H9 (cell line): ENCODE measurements at regions not wholly inside any gene's neighbourhood (a gene's known extent, or its start where the extent isn't known, plus 50 kb on each side); places are given as distances from the start of the nearest gene placed in this dataset.

ENCODE experiments used
- DNase-seq: peaks from one replicate; pipeline ENCODE4 v3.0.0-alpha.2; 2017
- H2AFZ ChIP-seq: one replicate; pipeline ENCODE4 v1.6.1; 2013; ENCODE audit warnings: mild to moderate bottlenecking, low read length, control low read depth, moderate library complexity
- H2AK5ac ChIP-seq: 2 replicates; pipeline ENCODE4 v1.6.1; 2013; ENCODE audit warnings: low read length, control low read depth, mixed read lengths; ENCODE audit not compliant: insufficient read length
- H2BK120ac ChIP-seq: one replicate; pipeline ENCODE4 v1.6.1; 2013; ENCODE audit warnings: low read depth, mild to moderate bottlenecking, low read length, control low read depth, inconsistent platforms; ENCODE audit not compliant: poor library complexity, severe bottlenecking
- H2BK12ac ChIP-seq: 2 replicates; pipeline ENCODE4 v1.6.1; 2013; ENCODE audit warnings: low read length, control low read depth, mixed read lengths, low read depth; ENCODE audit not compliant: insufficient read length
- H2BK15ac ChIP-seq: 2 replicates; pipeline ENCODE4 v1.6.1; 2013; ENCODE audit warnings: low read depth, low read length, control low read depth
- H2BK20ac ChIP-seq: one replicate; pipeline ENCODE4 v1.6.1; 2013; ENCODE audit warnings: low read depth, mild to moderate bottlenecking, low read length, control low read depth, inconsistent platforms; ENCODE audit not compliant: poor library complexity, severe bottlenecking
- H2BK5ac ChIP-seq: 2 replicates; pipeline ENCODE4 v1.6.1; 2013; ENCODE audit warnings: low read length, control low read depth, mixed read lengths; ENCODE audit not compliant: insufficient read length
- H3K14ac ChIP-seq: 2 replicates; pipeline ENCODE4 v1.6.1; 2013; ENCODE audit warnings: low read length, control low read depth; ENCODE audit not compliant: insufficient read depth
- H3K18ac ChIP-seq: 2 replicates; pipeline ENCODE4 v1.6.1; 2013; ENCODE audit warnings: low read depth, mild to moderate bottlenecking, mixed read lengths, low read length, control low read depth; ENCODE audit not compliant: insufficient read length
- H3K23ac ChIP-seq: 2 replicates; pipeline ENCODE4 v1.6.1; 2013; ENCODE audit warnings: low read length, control low read depth, mixed read lengths, low read depth; ENCODE audit not compliant: insufficient read length
- H3K23me2 ChIP-seq: 2 replicates; pipeline ENCODE4 v1.6.1; 2013; ENCODE audit warnings: low read depth, mild to moderate bottlenecking, mixed read lengths, low read length, control low read depth; ENCODE audit not compliant: insufficient read length, poor library complexity, severe bottlenecking
- H3K27ac ChIP-seq: 2 replicates; pipeline ENCODE4 v1.5.1; 2013; ENCODE audit warnings: low read length, control low read depth, mixed read lengths, low read depth; ENCODE audit not compliant: insufficient read length
- H3K27me3 ChIP-seq: 2 replicates; pipeline ENCODE4 v1.6.1; 2013; ENCODE audit warnings: low read length, control low read depth, inconsistent platforms; ENCODE audit not compliant: insufficient read depth
- H3K4ac ChIP-seq: 2 replicates; pipeline ENCODE4 v1.6.1; 2013; ENCODE audit warnings: low read depth, mild to moderate bottlenecking, control low read depth, inconsistent platforms, low read length, moderate library complexity
- H3K4me1 ChIP-seq: 2 replicates; pipeline ENCODE4 v1.6.1; 2013; ENCODE audit warnings: low read length, control low read depth, inconsistent platforms; ENCODE audit not compliant: insufficient read depth
- H3K4me2 ChIP-seq: 2 replicates; pipeline ENCODE4 v1.6.1; 2013; ENCODE audit warnings: low read length, control low read depth, mixed read lengths; ENCODE audit not compliant: insufficient read length, insufficient read depth
- H3K56ac ChIP-seq: 2 replicates; pipeline ENCODE4 v1.6.1; 2013; ENCODE audit warnings: low read depth, mild to moderate bottlenecking, mixed read lengths, low read length, control low read depth; ENCODE audit not compliant: insufficient read length
- H3K79me1 ChIP-seq: 2 replicates; pipeline ENCODE4 v1.6.1; 2013; ENCODE audit warnings: low read depth, mild to moderate bottlenecking, moderate library complexity, low read length, control low read depth, inconsistent platforms; ENCODE audit not compliant: insufficient read depth, poor library complexity, severe bottlenecking
- H3K79me2 ChIP-seq: 2 replicates; pipeline ENCODE4 v1.6.1; 2013; ENCODE audit warnings: low read length, control low read depth, inconsistent platforms; ENCODE audit not compliant: insufficient read depth
- H3K9ac ChIP-seq: 2 replicates; pipeline ENCODE4 v1.6.1; 2013; ENCODE audit warnings: low read length, control low read depth, mixed read lengths; ENCODE audit not compliant: insufficient read length; ENCODE audit errors: extremely low read depth
- H3K9me3 ChIP-seq: one replicate; pipeline ENCODE4 v1.6.1; 2013; ENCODE audit warnings: low read depth, low read length, inconsistent platforms; ENCODE audit not compliant: control insufficient read depth
- H3T11ph ChIP-seq: one replicate; pipeline ENCODE4 v1.6.1; 2013; ENCODE audit warnings: mild to moderate bottlenecking, low read length, control low read depth, inconsistent platforms
- H4K20me1 ChIP-seq: one replicate; pipeline ENCODE4 v1.6.1; 2013; ENCODE audit not compliant: control insufficient read depth, insufficient read length, insufficient read depth
- H4K5ac ChIP-seq: 2 replicates; pipeline ENCODE4 v1.6.1; 2013; ENCODE audit warnings: low read depth, mild to moderate bottlenecking, mixed read lengths, low read length, control low read depth; ENCODE audit not compliant: insufficient read length
- H4K8ac ChIP-seq: replicated peaks from 2 replicates; pipeline ENCODE4 v1.6.1; 2013; ENCODE audit warnings: low read length, control low read depth, mixed read lengths, low read depth; ENCODE audit not compliant: insufficient read length
- H4K91ac ChIP-seq: 2 replicates; pipeline ENCODE4 v1.6.1; 2013; ENCODE audit warnings: low read depth, mild to moderate bottlenecking, moderate library complexity, mixed read lengths, low read length, control low read depth; ENCODE audit not compliant: insufficient read length
- H3K27ac Mint-ChIP-seq, 3 experiments: 2 replicates in 2 of 3; 3 replicates in 1 of 3; pipeline ENCODE4 v1.8.0; 2020 to 2021; ENCODE audit warnings: mixed read lengths in 3 of 3, mild to moderate bottlenecking in 1 of 3, moderate library complexity in 1 of 3
- H3K27me3 Mint-ChIP-seq: 2 replicates; pipeline ENCODE4 v1.8.0; 2021; ENCODE audit warnings: low read depth, mild to moderate bottlenecking, moderate library complexity, mixed read lengths
- H3K36me3 Mint-ChIP-seq, 3 experiments: 2 replicates in 2 of 3; 3 replicates in 1 of 3; pipeline ENCODE4 v1.8.0; 2020 to 2021; ENCODE audit warnings: low read depth in 3 of 3, mixed read lengths in 3 of 3; ENCODE audit not compliant: insufficient read depth in 1 of 3
- H3K4me1 Mint-ChIP-seq, 2 experiments: 2 replicates each; pipeline ENCODE4 v1.8.0; 2020; ENCODE audit warnings: mixed read lengths in 2 of 2
- H3K4me3 Mint-ChIP-seq, 2 experiments: 2 replicates in 1 of 2; 3 replicates in 1 of 2; pipeline ENCODE4 v1.8.0; 2020 to 2021; ENCODE audit warnings: mild to moderate bottlenecking in 2 of 2, mixed read lengths in 2 of 2, moderate library complexity in 1 of 2
- H3K9me3 Mint-ChIP-seq, 2 experiments: 2 replicates in 1 of 2; 3 replicates in 1 of 2; pipeline ENCODE4 v1.8.0; 2020; ENCODE audit warnings: mild to moderate bottlenecking in 2 of 2, mixed read lengths in 2 of 2, moderate library complexity in 1 of 2
- WGBS: extraction: QIAGEN DNeasy Blood & Tissue Kit; methylation state at CpG from one replicate; pipeline ENCODE4 v1.1.7; 2013; ENCODE audit warnings: missing lambda C conversion rate, low lambda C conversion rate, mixed read lengths; ENCODE audit not compliant: insufficient read length; ENCODE audit errors: extremely low coverage; 5-methylcytosine and 5-hydroxymethylcytosine counted together
- TF ChIP-seq, protein P1 (sequence below): fragments of 200-600 bp; sonication (generic); conservative IDR thresholded peaks from 3 replicates; pipeline ENCODE4 v1.8.0; 2021; ENCODE audit warnings: antibody characterized with exemption, mild to moderate bottlenecking

DNA sequence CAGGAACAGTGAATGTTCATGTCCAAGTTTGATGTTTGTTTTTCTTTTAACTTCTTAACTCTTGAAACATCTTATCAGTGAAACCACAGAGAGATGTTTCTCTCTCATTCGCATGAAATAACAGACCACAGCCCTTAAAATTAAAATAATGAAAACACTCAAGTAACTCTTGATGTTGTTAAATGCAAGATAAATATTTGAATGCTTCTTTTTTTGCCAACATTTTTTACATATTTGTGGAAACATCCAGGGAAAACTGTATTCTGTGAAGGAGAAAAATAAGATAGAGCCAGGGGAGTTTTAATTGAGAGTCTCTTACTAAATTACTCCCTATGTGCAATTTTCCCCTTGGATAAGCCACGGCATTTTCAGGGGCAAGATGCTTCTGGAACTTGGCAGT is 361.8 kb upstream of the MGMT start:
- H3K4me2 ChIP-seq, result no peak overlapping the region
- H3K79me1 ChIP-seq, result no peaks in the 10 kb centered on the region
- no peak overlapping the region for H3K18ac ChIP-seq
- peaks cover 2% of the 10 kb centered on the region for H3K23me2 ChIP-seq
- H2BK15ac ChIP-seq, result no peak overlapping the region
- H3K27me3 ChIP-seq, result no peaks in the 10 kb centered on the region
- no peak overlapping the region for H2BK5ac ChIP-seq
- Mint-ChIP-seq H3K27ac (no peak overlapping the region), H3K4me3 (no peak overlapping the region), H3K4me1 (peaks cover 2 to 3% of the 10 kb centered on the region in 2 experiments; a peak in 2 of 4 replicates), H3K27me3 (no peaks in the 10 kb centered on the region; the same call in 1 of the 2 replicates), H3K9me3 (no peaks in the 10 kb centered on the region; a peak in 1 of 5 replicates), H3K36me3 (no peaks in the 10 kb centered on the region; a peak in 1 of 7 replicates)
- TF ChIP-seq, protein P1, sequence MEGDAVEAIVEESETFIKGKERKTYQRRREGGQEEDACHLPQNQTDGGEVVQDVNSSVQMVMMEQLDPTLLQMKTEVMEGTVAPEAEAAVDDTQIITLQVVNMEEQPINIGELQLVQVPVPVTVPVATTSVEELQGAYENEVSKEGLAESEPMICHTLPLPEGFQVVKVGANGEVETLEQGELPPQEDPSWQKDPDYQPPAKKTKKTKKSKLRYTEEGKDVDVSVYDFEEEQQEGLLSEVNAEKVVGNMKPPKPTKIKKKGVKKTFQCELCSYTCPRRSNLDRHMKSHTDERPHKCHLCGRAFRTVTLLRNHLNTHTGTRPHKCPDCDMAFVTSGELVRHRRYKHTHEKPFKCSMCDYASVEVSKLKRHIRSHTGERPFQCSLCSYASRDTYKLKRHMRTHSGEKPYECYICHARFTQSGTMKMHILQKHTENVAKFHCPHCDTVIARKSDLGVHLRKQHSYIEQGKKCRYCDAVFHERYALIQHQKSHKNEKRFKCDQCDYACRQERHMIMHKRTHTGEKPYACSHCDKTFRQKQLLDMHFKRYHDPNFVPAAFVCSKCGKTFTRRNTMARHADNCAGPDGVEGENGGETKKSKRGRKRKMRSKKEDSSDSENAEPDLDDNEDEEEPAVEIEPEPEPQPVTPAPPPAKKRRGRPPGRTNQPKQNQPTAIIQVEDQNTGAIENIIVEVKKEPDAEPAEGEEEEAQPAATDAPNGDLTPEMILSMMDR, result no peak
- DNase-seq, result no peak
- no peak overlapping the region for H4K8ac ChIP-seq
- no peak overlapping the region for H3K4ac ChIP-seq
- H3T11ph ChIP-seq, result no peak overlapping the region
- no peak overlapping the region for H3K14ac ChIP-seq
- no peaks in the 10 kb centered on the region for H3K4me1 ChIP-seq
- H2BK12ac ChIP-seq, result no peak overlapping the region
- no peak overlapping the region for H2AK5ac ChIP-seq
- no peak overlapping the region for H4K5ac ChIP-seq
- no CpG with 5 or more reads among the region's 2 CpGs for WGBS
- H3K27ac ChIP-seq, result no peak overlapping the region
- H4K20me1 ChIP-seq, result no peaks in the 10 kb centered on the region
- no peaks in the 10 kb centered on the region for H3K79me2 ChIP-seq
- H3K9me3 ChIP-seq, result no peaks in the 10 kb centered on the region
- H2BK120ac ChIP-seq, result no peak overlapping the region
- H4K91ac ChIP-seq, result no peak overlapping the region
- no peak overlapping the region for H3K9ac ChIP-seq
- H3K56ac ChIP-seq, result no peak overlapping the region
- H2BK20ac ChIP-seq, result no peak overlapping the region
- H2AFZ ChIP-seq, result no peak overlapping the region
- H3K23ac ChIP-seq, result no peak overlapping the region
